Kidney (tissue), 13 donors: ENCODE measurements at regions not wholly inside any gene's neighbourhood (a gene's known extent, or its start where the extent isn't known, plus 50 kb on each side); places are given as distances from the start of the nearest gene placed in this dataset.

Experiments used
- DNase-seq, 5 donors: peaks; one replicate each; pipeline ENCODE4 v3.0.0-alpha.2; 2013 to 2020
- FAIRE-seq: peaks from 2 replicates; lab custom pipeline; 2012; peaks lifted over from hg19 to GRCh38; lab: Jason Lieb, UNC
- H3K27ac ChIP-seq, 2 donors: one replicate each; pipeline ENCODE4 v1.7.0; 2013; ENCODE audit warnings: low read depth in 2 of 2, low read length in 2 of 2, inconsistent platforms in 1 of 2
- H3K27me3 ChIP-seq: one replicate; pipeline ENCODE4 v1.7.1; 2013; ENCODE audit warnings: low read length, inconsistent platforms; ENCODE audit not compliant: control insufficient read depth, insufficient read depth
- H3K36me3 ChIP-seq, 3 donors: one replicate each; pipeline versions ENCODE4 v1.7.0 to v1.7.1; 2013; ENCODE audit warnings: low read length in 3 of 3, control low read depth in 1 of 3, inconsistent platforms in 1 of 3; ENCODE audit not compliant: insufficient read depth in 3 of 3, control insufficient read depth in 2 of 3
- H3K4me1 ChIP-seq, 3 donors: one replicate each; pipeline versions ENCODE4 v1.7.0 to v1.7.1; 2013; ENCODE audit warnings: low read length in 3 of 3, inconsistent platforms in 1 of 3, low read depth in 1 of 3; ENCODE audit not compliant: control insufficient read depth in 2 of 3, insufficient read depth in 2 of 3
- H3K4me3 ChIP-seq, 3 donors: one replicate each; pipeline versions ENCODE4 v1.7.0 to v1.8.1; 2013; ENCODE audit warnings: low read length in 3 of 3, control low read depth in 1 of 3, inconsistent platforms in 1 of 3
- H3K9ac ChIP-seq, 3 donors: one replicate each; pipeline versions ENCODE4 v1.7.0 to v1.7.1; 2013; ENCODE audit warnings: low read length in 3 of 3, control low read depth in 1 of 3, inconsistent platforms in 1 of 3
- H3K9me3 ChIP-seq, 3 donors: one replicate each; pipeline versions ENCODE4 v1.7.0 to v1.7.1; 2013; ENCODE audit warnings: low read length in 3 of 3, control low read depth in 1 of 3, inconsistent platforms in 1 of 3; ENCODE audit not compliant: control insufficient read depth in 2 of 3, insufficient read depth in 1 of 3
- CTCF ChIP-seq: IDR thresholded peaks from 3 replicates; pipeline ENCODE4 v1.5.1; 2012; ENCODE audit warnings: mild to moderate bottlenecking, moderate library complexity, borderline replicate concordance; ENCODE audit not compliant: insufficient read depth; ENCODE audit errors: extremely low read depth
- intact Hi-C: fragments of 100-400 bp; cut with DNase I; formaldehyde crosslinking; loops from one replicate; pipeline ENCODE4 v1.11.1; 2022
- donor health status: control.
- donor health status: control.
- donor health status: control.
- donor health status: control.
- donor health status: control.
- donor health status: DM: yes; HTN: yes; CAD: no.
- donor health status: Normal renal cell carcinoma (clear cell type).

- H3K36me3 ChIP-seq, result no peaks in the 10 kb centered on the region
- DNase-seq, result no peak
- H3K9ac ChIP-seq, result no peak overlapping the region
- no peaks in the 10 kb centered on the region for H3K4me1 ChIP-seq
- H3K9me3 ChIP-seq, result no peaks in the 10 kb centered on the region
- FAIRE-seq, result no peak
- H3K27me3 ChIP-seq, result no peaks in the 10 kb centered on the region
- intact Hi-C loops, result no loop called here
- H3K27ac ChIP-seq, result no peak overlapping the region
- no peak for TF ChIP-seq CTCF
- no peak overlapping the region for H3K4me3 ChIP-seq
These were observed 402.1 kb downstream of the PDGFC start for GRCh38 chr4:156569535-156569934.

DNA sequence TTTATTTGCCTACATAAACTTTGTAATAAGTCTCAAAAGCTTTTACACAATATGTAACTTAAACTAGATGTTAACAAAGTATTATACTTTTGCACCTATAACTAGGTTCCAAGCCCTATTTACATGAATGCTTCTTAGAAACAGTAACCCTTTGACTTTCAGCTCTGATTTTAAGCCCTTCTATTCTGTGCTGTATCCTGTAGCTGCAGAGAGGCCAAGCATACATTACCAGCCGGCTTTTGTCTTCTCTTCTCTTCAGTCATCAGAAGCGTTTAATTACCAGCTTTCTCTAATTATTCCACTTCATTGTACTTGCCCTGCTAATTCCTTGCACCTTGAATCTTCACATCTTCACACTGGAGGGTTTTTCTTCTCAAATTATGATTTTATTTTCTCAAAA is 403.1 kb downstream of the PDGFC start:
- intact Hi-C loops, result no loop called here
- DNase-seq (no peak), FAIRE-seq (no peak)
- H3K27me3 ChIP-seq, result no peaks in the 10 kb centered on the region
- H3K9me3 ChIP-seq, result no peaks in the 10 kb centered on the region
- H3K4me3 ChIP-seq, result no peak overlapping the region
- no peak overlapping the region for H3K9ac ChIP-seq
- H3K4me1 ChIP-seq, result no peaks in the 10 kb centered on the region
- H3K27ac ChIP-seq, result no peak overlapping the region
- no peaks in the 10 kb centered on the region for H3K36me3 ChIP-seq
- TF ChIP-seq CTCF, result no peak

GRCh38 chr4:156568041-156568440 is 403.6 kb downstream of the PDGFC start:
- FAIRE-seq (no peak), DNase-seq (no peak)

More at GRCh38 chr4:156568041-156568440, 403.6 kb downstream of the PDGFC start:
- intact Hi-C loops, result no loop called here
- Histone ChIP-seq H3K9ac (no peak overlapping the region), H3K27ac (no peak overlapping the region), H3K27me3 (no peaks in the 10 kb centered on the region), H3K36me3 (no peaks in the 10 kb centered on the region), H3K4me1 (no peaks in the 10 kb centered on the region), H3K4me3 (no peak overlapping the region), H3K9me3 (no peaks in the 10 kb centered on the region)
- no peak for TF ChIP-seq CTCF
